Liver (tissue), 8 donors: ENCODE measurements at regions not wholly inside any gene's neighbourhood (a gene's known extent, or its start where the extent isn't known, plus 50 kb on each side); places are given as distances from the start of the nearest gene placed in this dataset.
"Not testable (repeated sequence)": the region's sequence is repeated elsewhere in the genome, so short reads cannot be mapped to it uniquely, and the experiment has no call there.

Experiments used
- DNase-seq: peaks from one replicate; pipeline ENCODE4 v3.0.0-alpha.2; 2017; ENCODE audit warnings: low spot score
- H3K27ac ChIP-seq, 2 donors: one replicate each; pipeline ENCODE4 v1.7.0; 2013; ENCODE audit warnings: inconsistent platforms in 2 of 2, low read length in 2 of 2, control low read depth in 1 of 2, low read depth in 1 of 2, mild to moderate bottlenecking in 1 of 2
- H3K27me3 ChIP-seq, 4 donors: one replicate each; pipeline versions ENCODE4 v1.6.1 to v1.7.0; 2013; ENCODE audit warnings: low read length in 3 of 4, inconsistent platforms in 1 of 4, mild to moderate bottlenecking in 1 of 4, moderate library complexity in 1 of 4; ENCODE audit not compliant: control insufficient read depth in 4 of 4, insufficient read depth in 4 of 4
- H3K36me3 ChIP-seq, 4 donors: one replicate each; pipeline versions ENCODE4 v1.6.1 to v1.7.0; 2013; ENCODE audit warnings: low read length in 3 of 4, mild to moderate bottlenecking in 3 of 4, low read depth in 1 of 4, moderate library complexity in 1 of 4; ENCODE audit not compliant: control insufficient read depth in 4 of 4, insufficient read depth in 3 of 4
- H3K4me1 ChIP-seq, 4 donors: one replicate each; pipeline versions ENCODE4 v1.6.1 to v1.7.0; 2013; ENCODE audit warnings: low read length in 3 of 4, mild to moderate bottlenecking in 3 of 4, moderate library complexity in 1 of 4; ENCODE audit not compliant: control insufficient read depth in 4 of 4, insufficient read depth in 4 of 4
- H3K4me3 ChIP-seq, 3 donors: one replicate each; pipeline versions ENCODE4 v1.6.1 to v1.7.0; 2013; ENCODE audit warnings: low read length in 3 of 3, control low read depth in 1 of 3, low read depth in 1 of 3, mild to moderate bottlenecking in 1 of 3
- H3K9ac ChIP-seq, 2 donors: one replicate each; pipeline ENCODE4 v1.7.0; 2013; ENCODE audit warnings: low read length in 2 of 2, mild to moderate bottlenecking in 2 of 2, moderate library complexity in 2 of 2, control low read depth in 1 of 2, low read depth in 1 of 2
- H3K9me3 ChIP-seq, 4 donors: one replicate each; pipeline versions ENCODE4 v1.6.1 to v1.7.0; 2013; ENCODE audit warnings: low read length in 3 of 4; ENCODE audit not compliant: control insufficient read depth in 4 of 4
- ATF3 ChIP-seq: IDR thresholded peaks from 2 replicates; pipeline ENCODE4 v1.6.1; 2016; ENCODE audit warnings: antibody characterized with exemption
- CTCF ChIP-seq: fragments of 150-350 bp; IDR thresholded peaks from 2 replicates; pipeline ENCODE4 v1.5.1; 2017; ENCODE audit warnings: improper control_type of control experiment, low read depth, low read length; ENCODE audit not compliant: missing input control
- EGR1 ChIP-seq, 2 donors: IDR thresholded peaks; 2 replicates each; pipeline ENCODE4 v1.6.1; 2016 to 2018; ENCODE audit warnings: antibody characterized with exemption in 2 of 2, low read depth in 2 of 2
- FOXA1 ChIP-seq: IDR thresholded peaks from 2 replicates; pipeline ENCODE4 v1.6.1; 2016; ENCODE audit warnings: antibody characterized with exemption
- FOXA2 ChIP-seq: IDR thresholded peaks from 2 replicates; pipeline ENCODE4 v1.6.1; 2016; ENCODE audit warnings: antibody characterized with exemption
- GABPA ChIP-seq, 2 donors: IDR thresholded peaks in 1 of 2; conservative IDR thresholded peaks in 1 of 2; 2 replicates each; pipeline ENCODE4 v1.6.1; 2016; ENCODE audit warnings: antibody characterized with exemption in 2 of 2, mild to moderate bottlenecking in 1 of 2, moderate library complexity in 1 of 2
- HNF4A ChIP-seq, 2 donors: conservative IDR thresholded peaks; 2 replicates each; pipeline ENCODE4 v1.6.1; 2016; ENCODE audit warnings: antibody characterized with exemption in 2 of 2, mild to moderate bottlenecking in 2 of 2
- HNF4G ChIP-seq: IDR thresholded peaks from 2 replicates; pipeline ENCODE4 v1.6.1; 2016; ENCODE audit warnings: antibody characterized with exemption
- JUND ChIP-seq, 2 donors: IDR thresholded peaks; 2 replicates each; pipeline ENCODE4 v1.6.1; 2016; ENCODE audit warnings: antibody characterized with exemption in 2 of 2
- MAX ChIP-seq: IDR thresholded peaks from 2 replicates; pipeline ENCODE4 v1.6.1; 2016; ENCODE audit warnings: antibody characterized with exemption
- NR2F2 ChIP-seq: IDR thresholded peaks from 2 replicates; pipeline ENCODE4 v1.6.1; 2016; ENCODE audit warnings: antibody characterized with exemption
- RAD21 ChIP-seq, 2 donors: IDR thresholded peaks; 2 replicates each; pipeline ENCODE4 v1.6.1; 2016; ENCODE audit warnings: antibody characterized with exemption in 2 of 2, mild to moderate bottlenecking in 2 of 2
- REST ChIP-seq: IDR thresholded peaks from 2 replicates; pipeline ENCODE4 v1.6.1; 2016; ENCODE audit warnings: antibody characterized with exemption, mild to moderate bottlenecking
- RXRA ChIP-seq, 2 donors: IDR thresholded peaks; 2 replicates each; pipeline ENCODE4 v1.6.1; 2017 to 2018; ENCODE audit warnings: antibody characterized with exemption in 2 of 2, mild to moderate bottlenecking in 1 of 2
- SP1 ChIP-seq: IDR thresholded peaks from 2 replicates; pipeline ENCODE4 v1.6.1; 2018; ENCODE audit warnings: antibody characterized with exemption, mild to moderate bottlenecking
- TAF1 ChIP-seq: conservative IDR thresholded peaks from 2 replicates; pipeline ENCODE4 v1.6.1; 2016; ENCODE audit warnings: antibody characterized with exemption, mild to moderate bottlenecking
- YY1 ChIP-seq: IDR thresholded peaks from 2 replicates; pipeline ENCODE4 v1.6.1; 2016; ENCODE audit warnings: antibody characterized with exemption, mild to moderate bottlenecking
- ZBTB33 ChIP-seq: IDR thresholded peaks from 2 replicates; pipeline ENCODE4 v1.6.1; 2016; ENCODE audit warnings: antibody characterized with exemption
- WGBS: extraction: QIAGEN DNeasy Blood & Tissue Kit; methylation state at CpG from one replicate; pipeline ENCODE4 v1.1.7; 2013; 5-methylcytosine and 5-hydroxymethylcytosine counted together
- donor health status: healthy.
- donor health status: healthy.
- donor health status: healthy.
- donor health status: healthy.
- donor health status: healthy.

GRCh38 chr20:29115097-29115496, 2142.4 kb upstream of the DEFB115 start:
- H3K4me1 ChIP-seq, H3K9me3 ChIP-seq, H3K27ac ChIP-seq, H3K9ac ChIP-seq, H3K4me3 ChIP-seq, DNase-seq, H3K36me3 ChIP-seq, H3K27me3 ChIP-seq: not testable (repeated sequence)
- WGBS = 58% methylated on average over 4 of the region's 4 CpGs

GRCh38 chr20:29119141-29119540, 2138.3 kb upstream of the DEFB115 start:
- TF ChIP-seq FOXA2 = no peak
- no peak for TF ChIP-seq REST
- TF ChIP-seq RAD21 (IDR thresholded peaks at IDR 0.05) = no peak
- no peak for TF ChIP-seq NR2F2
- no peak for TF ChIP-seq RXRA (IDR thresholded peaks at IDR 0.05)
- TF ChIP-seq EGR1 (IDR thresholded peaks at IDR 0.05; ENCODE audit: low read depth in 2 of 2) = no peak
- no peak for TF ChIP-seq TAF1
- no peak for TF ChIP-seq SP1
- TF ChIP-seq HNF4A (conservative IDR thresholded peaks at IDR 0.05) = no peak
- no peak for TF ChIP-seq FOXA1
- TF ChIP-seq HNF4G = no peak
- no peak for TF ChIP-seq JUND (IDR thresholded peaks at IDR 0.05)
- TF ChIP-seq MAX = no peak
- TF ChIP-seq ATF3 = no peak
- TF ChIP-seq CTCF = no peak
- no peak for TF ChIP-seq YY1
- TF ChIP-seq GABPA (IDR thresholded peaks at IDR 0.05 in 1 of 2, conservative IDR thresholded peaks at IDR 0.05 in 1 of 2) = no peak
- TF ChIP-seq ZBTB33 = no peak
- Histone ChIP-seq H3K9ac (no peak overlapping the region), H3K4me1 (no peaks in the 10 kb centered on the region), H3K4me3 (no peak overlapping the region), H3K27ac (no peak overlapping the region), H3K9me3 (peaks cover 0 to 2% (median 1%) of the 10 kb centered on the region in 4 donors), H3K27me3 (no peaks in the 10 kb centered on the region), H3K36me3 (no peaks in the 10 kb centered on the region)
- no peak for DNase-seq
- WGBS = 59% methylated on average over 7 of the region's 7 CpGs

GRCh38 chr20:29119684-29120083, 2137.8 kb upstream of the DEFB115 start:
- not testable (repeated sequence) for H3K4me1 ChIP-seq, H3K36me3 ChIP-seq, H3K27ac ChIP-seq, H3K9me3 ChIP-seq, DNase-seq, H3K9ac ChIP-seq, H3K4me3 ChIP-seq, H3K27me3 ChIP-seq
- 38% methylated on average over 1 of the region's 1 CpG for WGBS

- not testable (repeated sequence) for H3K27ac ChIP-seq, H3K27me3 ChIP-seq, H3K4me1 ChIP-seq, H3K4me3 ChIP-seq, DNase-seq, H3K36me3 ChIP-seq, H3K9me3 ChIP-seq, H3K9ac ChIP-seq
- 61% methylated on average over 8 of the region's 8 CpGs for WGBS
Observed at GRCh38 chr20:29120088-29120487, 2137.4 kb upstream of the DEFB115 start.
